ENCODE measurements at regions not wholly inside any gene's neighbourhood (a gene's known extent, or its start where the extent isn't known, plus 50 kb on each side); places are given as distances from the start of the nearest gene placed in this dataset.

DNA sequence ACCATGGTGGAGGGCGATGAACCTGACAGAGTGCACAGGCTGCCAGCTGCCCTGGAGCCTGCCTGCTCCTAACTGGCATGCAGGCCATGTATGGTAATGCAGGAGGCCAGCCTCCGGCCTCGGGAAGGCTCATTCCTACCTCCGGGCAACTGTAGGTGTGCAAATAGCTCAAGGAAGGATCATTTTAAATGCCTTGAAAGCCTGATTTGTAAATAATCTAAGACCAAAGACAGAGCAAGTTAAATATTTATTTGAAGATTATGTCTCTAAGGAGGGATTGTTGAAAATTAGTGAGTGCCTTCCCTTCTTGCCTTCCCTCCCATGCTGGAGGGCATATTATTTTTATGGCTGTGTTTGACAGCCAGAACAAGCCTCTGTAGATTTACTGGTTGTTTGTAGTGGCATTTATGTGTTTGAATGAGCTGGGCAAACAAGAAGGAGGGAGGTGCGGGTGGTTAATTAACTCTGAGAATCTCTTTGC lies 285.7 kb upstream of the TUT7 start:
- no peaks in the 10 kb centered on the region for H3K9me3 Mint-ChIP-seq (ENCODE audit: unreplicated experiment)
- no peak overlapping the region for H3K9ac ChIP-seq (ENCODE audit: low read length)
- no peak overlapping the region for H3K27ac ChIP-seq (ENCODE audit: low read depth, low read length)
- no peak overlapping the region for H3K4me2 ChIP-seq (ENCODE audit: low read length)
- H3K27ac Mint-ChIP-seq (ENCODE audit: unreplicated experiment) = no peak overlapping the region
- H2AFZ ChIP-seq (ENCODE audit: low read depth, low read length) = no peak overlapping the region
- DNase-seq (ENCODE audit: low read depth) (no peak), FAIRE-seq (no peak)
- TF ChIP-seq EZH2 (IDR thresholded peaks at IDR 0.05; ENCODE audit: insufficient read depth, low read length) = no peak
- TF ChIP-seq, protein P1, sequence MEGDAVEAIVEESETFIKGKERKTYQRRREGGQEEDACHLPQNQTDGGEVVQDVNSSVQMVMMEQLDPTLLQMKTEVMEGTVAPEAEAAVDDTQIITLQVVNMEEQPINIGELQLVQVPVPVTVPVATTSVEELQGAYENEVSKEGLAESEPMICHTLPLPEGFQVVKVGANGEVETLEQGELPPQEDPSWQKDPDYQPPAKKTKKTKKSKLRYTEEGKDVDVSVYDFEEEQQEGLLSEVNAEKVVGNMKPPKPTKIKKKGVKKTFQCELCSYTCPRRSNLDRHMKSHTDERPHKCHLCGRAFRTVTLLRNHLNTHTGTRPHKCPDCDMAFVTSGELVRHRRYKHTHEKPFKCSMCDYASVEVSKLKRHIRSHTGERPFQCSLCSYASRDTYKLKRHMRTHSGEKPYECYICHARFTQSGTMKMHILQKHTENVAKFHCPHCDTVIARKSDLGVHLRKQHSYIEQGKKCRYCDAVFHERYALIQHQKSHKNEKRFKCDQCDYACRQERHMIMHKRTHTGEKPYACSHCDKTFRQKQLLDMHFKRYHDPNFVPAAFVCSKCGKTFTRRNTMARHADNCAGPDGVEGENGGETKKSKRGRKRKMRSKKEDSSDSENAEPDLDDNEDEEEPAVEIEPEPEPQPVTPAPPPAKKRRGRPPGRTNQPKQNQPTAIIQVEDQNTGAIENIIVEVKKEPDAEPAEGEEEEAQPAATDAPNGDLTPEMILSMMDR (IDR thresholded peaks at IDR 0.05; ENCODE audit: insufficient read depth, low read depth, low read length) = no peak
- H4K20me1 ChIP-seq (ENCODE audit: insufficient read depth, low read length) = no peaks in the 10 kb centered on the region
- H3K4me1 Mint-ChIP-seq (ENCODE audit: low read depth, unreplicated experiment) = peaks cover 5% of the 10 kb centered on the region
- H3K27me3 Mint-ChIP-seq (ENCODE audit: low read depth, unreplicated experiment) = peaks cover 19% of the 10 kb centered on the region
- no peaks in the 10 kb centered on the region for H3K79me2 ChIP-seq (ENCODE audit: insufficient read depth, low read length)
- no peak overlapping the region for H3K4me3 Mint-ChIP-seq (ENCODE audit: unreplicated experiment)
- no peaks in the 10 kb centered on the region for H3K9me3 ChIP-seq (ENCODE audit: insufficient read depth, low read depth, low read length)
- peaks cover 11% of the 10 kb centered on the region for H3K27me3 ChIP-seq (ENCODE audit: insufficient read depth, low read length)
- no peaks in the 10 kb centered on the region for H3K4me1 ChIP-seq (ENCODE audit: insufficient read depth, low read length)
- H3K36me3 ChIP-seq (ENCODE audit: insufficient read depth, low read length) = no peaks in the 10 kb centered on the region
- no peaks in the 10 kb centered on the region for H3K36me3 Mint-ChIP-seq (ENCODE audit: low read depth, unreplicated experiment)
- no peak overlapping the region for H3K4me3 ChIP-seq (ENCODE audit: insufficient read depth, low read depth, low read length)

DNA sequence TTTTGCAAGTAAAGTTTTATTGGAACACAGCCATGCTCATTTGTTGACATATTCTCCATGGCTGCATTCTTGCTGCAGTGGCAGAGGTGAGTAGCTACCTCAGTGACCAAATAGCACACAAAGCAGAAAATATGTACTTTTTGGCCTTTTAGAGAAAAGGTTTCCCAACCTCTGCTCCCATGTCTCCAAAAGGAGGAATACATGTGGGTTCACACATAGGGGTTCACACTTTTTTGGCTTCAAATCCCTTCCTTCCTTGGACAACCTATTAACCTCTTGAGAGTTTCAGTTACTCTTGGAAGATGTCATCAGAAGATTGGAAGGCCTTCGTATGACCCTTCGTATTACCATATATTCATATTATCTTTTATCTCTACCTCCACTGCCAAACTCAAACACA lies 285.1 kb upstream of the TUT7 start:
- H3K27me3 ChIP-seq (ENCODE audit: insufficient read depth, low read length) = peaks cover 5% of the 10 kb centered on the region
- DNase-seq (ENCODE audit: low read depth) (no peak), FAIRE-seq (no peak)
- H3K36me3 Mint-ChIP-seq (ENCODE audit: low read depth, unreplicated experiment) = no peaks in the 10 kb centered on the region
- TF ChIP-seq, protein P1 (IDR thresholded peaks at IDR 0.05; ENCODE audit: insufficient read depth, low read depth, low read length) = no peak
- no peak for TF ChIP-seq EZH2 (IDR thresholded peaks at IDR 0.05; ENCODE audit: insufficient read depth, low read length)
- H3K36me3 ChIP-seq (ENCODE audit: insufficient read depth, low read length) = no peaks in the 10 kb centered on the region
- H3K9me3 ChIP-seq (ENCODE audit: insufficient read depth, low read depth, low read length) = no peaks in the 10 kb centered on the region
- H3K4me2 ChIP-seq (ENCODE audit: low read length) = no peak overlapping the region
- no peaks in the 10 kb centered on the region for H3K79me2 ChIP-seq (ENCODE audit: insufficient read depth, low read length)
- H3K9ac ChIP-seq (ENCODE audit: low read length) = no peak overlapping the region
- H3K27ac ChIP-seq (ENCODE audit: low read depth, low read length) = no peak overlapping the region
- peaks cover 19% of the 10 kb centered on the region for H3K27me3 Mint-ChIP-seq (ENCODE audit: low read depth, unreplicated experiment)
- no peaks in the 10 kb centered on the region for H3K4me1 ChIP-seq (ENCODE audit: insufficient read depth, low read length)
- H3K4me3 Mint-ChIP-seq (ENCODE audit: unreplicated experiment) = no peak overlapping the region
- no peaks in the 10 kb centered on the region for H4K20me1 ChIP-seq (ENCODE audit: insufficient read depth, low read length)
- H3K27ac Mint-ChIP-seq (ENCODE audit: unreplicated experiment) = no peak overlapping the region
- H3K4me1 Mint-ChIP-seq (ENCODE audit: low read depth, unreplicated experiment) = peaks cover 5% of the 10 kb centered on the region
- no peak overlapping the region for H3K4me3 ChIP-seq (ENCODE audit: insufficient read depth, low read depth, low read length)
- peaks cover 4% of the 10 kb centered on the region for H3K9me3 Mint-ChIP-seq (ENCODE audit: unreplicated experiment)
- H2AFZ ChIP-seq (ENCODE audit: low read depth, low read length) = no peak overlapping the region

DNA sequence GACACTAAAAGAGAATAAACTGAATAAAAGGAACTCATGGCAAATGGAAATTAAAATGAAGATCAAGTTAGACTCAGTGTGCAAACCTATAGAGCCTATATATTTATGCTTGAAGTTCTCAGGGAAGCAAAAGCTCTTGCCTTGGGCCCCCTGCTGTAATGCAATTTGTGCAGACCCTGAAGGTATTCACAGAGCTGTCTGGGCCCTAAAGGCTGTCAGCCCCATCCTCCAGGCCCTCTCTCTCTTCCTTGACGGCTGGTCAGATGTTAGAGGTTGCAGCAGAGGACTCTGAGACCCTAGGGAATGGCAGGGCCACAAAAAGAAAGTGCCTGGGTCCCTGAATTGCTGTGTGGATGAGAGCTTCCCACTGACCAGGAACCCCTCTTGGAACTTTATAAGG lies 283.9 kb upstream of the TUT7 start:
- Histone ChIP-seq H3K9ac (ENCODE audit: low read length) (no peak overlapping the region), H3K79me2 (ENCODE audit: insufficient read depth, low read length) (no peaks in the 10 kb centered on the region), H3K27ac (ENCODE audit: low read depth, low read length) (no peak overlapping the region), H2AFZ (ENCODE audit: low read depth, low read length) (no peak overlapping the region), H3K4me2 (ENCODE audit: low read length) (no peak overlapping the region), H3K27me3 (ENCODE audit: insufficient read depth, low read length) (no peaks in the 10 kb centered on the region), H4K20me1 (ENCODE audit: insufficient read depth, low read length) (no peaks in the 10 kb centered on the region), H3K4me3 (ENCODE audit: insufficient read depth, low read depth, low read length) (no peak overlapping the region), H3K4me1 (ENCODE audit: insufficient read depth, low read length) (no peaks in the 10 kb centered on the region), H3K9me3 (ENCODE audit: insufficient read depth, low read depth, low read length) (no peaks in the 10 kb centered on the region), H3K36me3 (ENCODE audit: insufficient read depth, low read length) (no peaks in the 10 kb centered on the region)
- Mint-ChIP-seq H3K27me3 (ENCODE audit: low read depth, unreplicated experiment) (peaks cover 17% of the 10 kb centered on the region), H3K4me3 (ENCODE audit: unreplicated experiment) (no peak overlapping the region), H3K27ac (ENCODE audit: unreplicated experiment) (no peak overlapping the region), H3K9me3 (ENCODE audit: unreplicated experiment) (peaks cover 4% of the 10 kb centered on the region), H3K36me3 (ENCODE audit: low read depth, unreplicated experiment) (no peaks in the 10 kb centered on the region), H3K4me1 (ENCODE audit: low read depth, unreplicated experiment) (peaks cover 5% of the 10 kb centered on the region)
- DNase-seq (ENCODE audit: low read depth) (no peak), FAIRE-seq (no peak)
- no peak for TF ChIP-seq EZH2 (IDR thresholded peaks at IDR 0.05; ENCODE audit: insufficient read depth, low read length)
- TF ChIP-seq, protein P1 (IDR thresholded peaks at IDR 0.05; ENCODE audit: insufficient read depth, low read depth, low read length) = no peak

Data from astrocyte (in vitro differentiated cells and primary cell).